ENCODE measurements at regions not wholly inside any gene's neighbourhood (a gene's known extent, or its start where the extent isn't known, plus 50 kb on each side); places are given as distances from the start of the nearest gene placed in this dataset.
"Not testable (repeated sequence)": the region's sequence is repeated elsewhere in the genome, so short reads cannot be mapped to it uniquely, and the experiment has no call there.

DNA sequence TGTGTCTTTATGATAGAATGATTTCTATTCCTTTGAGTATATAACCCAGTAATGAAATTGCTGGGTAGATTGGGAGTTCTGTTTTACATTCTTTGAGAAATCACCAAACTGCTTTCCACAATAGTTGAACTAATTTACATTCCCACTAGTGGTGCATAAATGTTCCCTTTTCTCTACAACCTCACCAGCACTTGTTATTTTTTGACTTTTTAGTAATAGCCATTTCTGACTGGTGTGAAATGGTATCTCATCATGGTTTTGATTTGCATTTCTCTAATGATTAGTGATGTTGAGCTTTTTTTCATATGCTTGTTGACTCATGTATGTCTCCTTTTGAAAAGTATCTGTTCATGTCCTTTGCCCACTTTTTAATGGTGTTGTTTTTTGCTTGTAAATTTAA lies 296.0 kb upstream of the PIK3R1 start:
- TF ChIP-seq POLR2AphosphoS5, POLR2A (IDR thresholded peaks at IDR 0.05; ENCODE audit: low read depth, low read length): not testable (repeated sequence)
